ENCODE measurements at regions not wholly inside any gene's neighbourhood (a gene's known extent, or its start where the extent isn't known, plus 50 kb on each side); places are given as distances from the start of the nearest gene placed in this dataset.

DNA sequence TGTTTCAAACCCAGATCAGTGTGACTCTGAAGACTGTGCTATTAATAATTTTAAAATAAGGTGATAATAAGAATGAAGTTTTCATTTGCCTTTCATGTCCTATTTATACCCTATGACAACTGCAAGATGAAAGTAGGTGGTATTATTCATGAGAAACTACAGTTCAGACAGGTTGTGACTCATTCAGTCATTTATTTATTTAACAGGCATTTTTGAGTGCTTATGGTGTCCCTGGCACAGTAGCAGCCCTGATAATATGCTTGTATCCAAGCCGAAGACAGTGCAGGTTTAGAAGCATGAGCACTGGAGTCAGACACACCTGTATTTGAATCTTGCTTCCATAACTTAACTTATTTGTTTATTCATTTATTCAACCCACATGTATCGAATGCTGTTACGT is 87.1 kb downstream of the FZD1 start:
- TF ChIP-seq POLR2AphosphoS5 (IDR thresholded peaks at IDR 0.05; ENCODE audit: borderline replicate concordance, low read depth, low read length) (no peak), EZH2 (IDR thresholded peaks at IDR 0.05) (no peak), FOXP2 (optimal IDR thresholded peaks at IDR 0.05; ENCODE audit: control extremely low read depth, extremely low read length, insufficient read depth) (no peak)

All from SK-N-MC (cell line).